GM18505 (cell line): ENCODE measurements at regions not wholly inside any gene's neighbourhood (a gene's known extent, or its start where the extent isn't known, plus 50 kb on each side); places are given as distances from the start of the nearest gene placed in this dataset.

Experiments
- ATAC-seq: cut with Tn5 transposase; IDR thresholded peaks from one replicate; pipeline ENCODE4 v1.9.1; 2021; ENCODE audit not compliant: unreplicated experiment
- POLR2A ChIP-seq: IDR thresholded peaks from 4 replicates; pipeline ENCODE4 v1.6.1; 2011; ENCODE audit warnings: borderline replicate concordance; ENCODE audit not compliant: insufficient read depth, insufficient read length; ENCODE audit errors: extremely low read depth

- TF ChIP-seq POLR2A = no peak
- no peak for ATAC-seq
Observed at GRCh38 chr5:5983261-5983980, 394.9 kb downstream of the MED10 start.

GRCh38 chr5:5981562-5981961 is 396.8 kb downstream of the MED10 start:
- TF ChIP-seq POLR2A = no peak
- no peak for ATAC-seq

GRCh38 chr5:5980538-5980895 is 397.8 kb downstream of the MED10 start:
- no peak for TF ChIP-seq POLR2A
- ATAC-seq = no peak

- no peak for TF ChIP-seq POLR2A
- no peak for ATAC-seq
Observed at GRCh38 chr5:5979761-5980537, 398.4 kb downstream of the MED10 start.

- no peak for TF ChIP-seq POLR2A
- no peak for ATAC-seq
Observed at GRCh38 chr5:5979377-5979760, 399.0 kb downstream of the MED10 start.

- ATAC-seq = no peak
- TF ChIP-seq POLR2A = no peak
Observed at GRCh38 chr5:5978501-5979376, 399.6 kb downstream of the MED10 start.

GRCh38 chr5:5971203-5971602 is 407.1 kb downstream of the MED10 start:
- no peak for TF ChIP-seq POLR2A
- ATAC-seq = no peak

- no peak for ATAC-seq
- TF ChIP-seq POLR2A = no peak
Observed at GRCh38 chr5:5969942-5970483, 408.3 kb downstream of the MED10 start.

GRCh38 chr5:5968981-5969380 is 409.4 kb downstream of the MED10 start:
- TF ChIP-seq POLR2A = no peak
- no peak for ATAC-seq

GRCh38 chr5:5967944-5968343 is 410.4 kb downstream of the MED10 start:
- ATAC-seq = no peak
- TF ChIP-seq POLR2A = no peak

GRCh38 chr5:5967373-5967772 is 411.0 kb downstream of the MED10 start:
- no peak for ATAC-seq
- TF ChIP-seq POLR2A = no peak

- no peak for TF ChIP-seq POLR2A
- no peak for ATAC-seq
Observed at GRCh38 chr5:5965132-5965531, 413.2 kb downstream of the MED10 start.

GRCh38 chr5:5964347-5964746 is 414.0 kb downstream of the MED10 start:
- no peak for TF ChIP-seq POLR2A
- ATAC-seq = no peak
